ENCODE measurements at regions not wholly inside any gene's neighbourhood (a gene's known extent, or its start where the extent isn't known, plus 50 kb on each side); places are given as distances from the start of the nearest gene placed in this dataset.

GRCh38 chr6:84415517-84415916 is 188.1 kb upstream of the CEP162 start:
- DNase-seq, result no peak

GRCh38 chr6:84415068-84415467 is 187.6 kb upstream of the CEP162 start:
- no peak for DNase-seq

GRCh38 chr6:84414531-84414930 is 187.1 kb upstream of the CEP162 start:
- DNase-seq, result no peak

- DNase-seq, result no peak
These were observed 183.7 kb upstream of the CEP162 start for GRCh38 chr6:84411060-84411629.

- no peak for DNase-seq
These were observed 182.5 kb upstream of the CEP162 start for GRCh38 chr6:84409911-84410310.

GRCh38 chr6:84408028-84408427 is 180.6 kb upstream of the CEP162 start:
- DNase-seq, result no peak

GRCh38 chr6:84403545-84403944 is 176.1 kb upstream of the CEP162 start:
- DNase-seq, result no peak

GRCh38 chr6:84399003-84399402 is 171.6 kb upstream of the CEP162 start:
- DNase-seq, result no peak

- no peak for DNase-seq
These were observed 164.8 kb upstream of the CEP162 start for GRCh38 chr6:84392261-84392660.

- DNase-seq, result no peak
These were observed 163.4 kb upstream of the CEP162 start for GRCh38 chr6:84390851-84391250.

- no peak for DNase-seq
These were observed 162.9 kb upstream of the CEP162 start for GRCh38 chr6:84390334-84390733.

GRCh38 chr6:84379142-84379541 is 151.7 kb upstream of the CEP162 start:
- DNase-seq, result no peak

- no peak for DNase-seq
These were observed 144.8 kb upstream of the CEP162 start for GRCh38 chr6:84372290-84372689.

- no peak for DNase-seq
These were observed 144.2 kb upstream of the CEP162 start for GRCh38 chr6:84371681-84372080.

- DNase-seq, result no peak
These were observed 134.9 kb upstream of the CEP162 start for GRCh38 chr6:84362193-84362821.

GRCh38 chr6:84361372-84362192 is 134.1 kb upstream of the CEP162 start:
- DNase-seq, result no peak

GRCh38 chr6:84360039-84360438 is 132.6 kb upstream of the CEP162 start:
- DNase-seq, result no peak

GRCh38 chr6:84358581-84358980 is 131.1 kb upstream of the CEP162 start:
- no peak for DNase-seq

- no peak for DNase-seq
These were observed 130.2 kb upstream of the CEP162 start for GRCh38 chr6:84357631-84358030.

- no peak for DNase-seq
These were observed 129.5 kb upstream of the CEP162 start for GRCh38 chr6:84356907-84357306.

GRCh38 chr6:84353459-84354423 is 126.3 kb upstream of the CEP162 start:
- no peak for DNase-seq

GRCh38 chr6:84350397-84350796 is 123.0 kb upstream of the CEP162 start:
- DNase-seq, result no peak

- DNase-seq, result no peak
These were observed 122.1 kb upstream of the CEP162 start for GRCh38 chr6:84349542-84349941.

All from NCI-H1694 (cell line).